Body of pancreas (tissue), 4 donors: ENCODE measurements at regions not wholly inside any gene's neighbourhood (a gene's known extent, or its start where the extent isn't known, plus 50 kb on each side); places are given as distances from the start of the nearest gene placed in this dataset.
A peak's percentile ranks its signal among the peaks of the same experiment; 100 is the strongest.

ENCODE experiments used
- ATAC-seq: fragments of 150-250 bp; one replicate; pipeline ENCODE4 v1.9.1; 2016
- DNase-seq, 4 donors: peaks; one replicate each; pipeline ENCODE4 v3.0.0-alpha.2; 2019
- H3K27ac ChIP-seq, 4 donors: fragments of 200-600 bp; sonication (generic); 1 replicate in 3 of 4; 2 replicates in 1 of 4; pipeline versions ENCODE4 v1.5.1 to v1.6.1; 2016 to 2019; ENCODE audit warnings: mild to moderate bottlenecking in 1 of 4, mixed read lengths in 1 of 4, moderate library complexity in 1 of 4
- H3K27me3 ChIP-seq, 2 donors: fragments of 200-600 bp; sonication (generic); one replicate each; pipeline ENCODE4 v1.6.0; 2016; ENCODE audit warnings: mild to moderate bottlenecking in 1 of 2
- H3K36me3 ChIP-seq, 2 donors: fragments of 200-600 bp; sonication (generic); replicated peaks in 1 of 2; 2 replicates each; pipeline ENCODE4 v1.5.1; 2016; ENCODE audit warnings: low read depth in 2 of 2; ENCODE audit not compliant: insufficient read depth in 1 of 2
- H3K4me1 ChIP-seq: fragments of 200-600 bp; sonication (generic); one replicate; pipeline ENCODE4 v1.6.0; 2016
- H3K4me3 ChIP-seq, 2 donors: fragments of 200-600 bp; sonication (generic); 1 replicate in 1 of 2; 2 replicates in 1 of 2; pipeline ENCODE4 v1.5.1; 2016 to 2019
- H3K9me3 ChIP-seq, 3 donors: fragments of 200-600 bp; sonication (generic); 1 replicate in 2 of 3; 2 replicates in 1 of 3; pipeline ENCODE4 v1.5.1; 2016
- CTCF ChIP-seq, 7 experiments: fragments of 450-650 bp in 4 of 7; fragments of 200-600 bp in 3 of 7; sonication (generic) in 3 of 7; IDR thresholded peaks; one replicate each; pipeline ENCODE4 v1.5.1; 2016 to 2019; ENCODE audit warnings: antibody characterized with exemption in 7 of 7
- POLR2A ChIP-seq, 3 donors: fragments of 450-650 bp; IDR thresholded peaks; one replicate each; pipeline ENCODE4 v1.6.1; 2016; ENCODE audit warnings: antibody characterized with exemption in 3 of 3, mild to moderate bottlenecking in 2 of 3
- WGBS, 2 donors: methylation state at CpG; one replicate each; pipeline ENCODE4 v1.1.5; 2017; 5-methylcytosine and 5-hydroxymethylcytosine counted together
- intact Hi-C: fragments of 100-400 bp; cut with DNase I; formaldehyde crosslinking; loops from one replicate; pipeline ENCODE4 v1.15.1; 2023

- Histone ChIP-seq H3K27ac (no peak overlapping the region), H3K36me3 (no peaks in the 10 kb centered on the region), H3K4me1 (no peaks in the 10 kb centered on the region), H3K9me3 (no peaks in the 10 kb centered on the region), H3K4me3 (no peak overlapping the region), H3K27me3 (no peaks in the 10 kb centered on the region)
- TF ChIP-seq POLR2A (IDR thresholded peaks at IDR 0.05) (no peak), CTCF (IDR thresholded peaks at IDR 0.05) (no peak)
- ATAC-seq (no peak), DNase-seq (no peak)
- intact Hi-C loops = no loop called here
Observed at GRCh38 chr4:129707949-129708348, 612.0 kb downstream of the C4orf33 start.

- Histone ChIP-seq H3K9me3 (no peaks in the 10 kb centered on the region), H3K4me3 (no peak overlapping the region), H3K36me3 (no peaks in the 10 kb centered on the region), H3K27ac (no peak overlapping the region), H3K4me1 (no peaks in the 10 kb centered on the region), H3K27me3 (no peaks in the 10 kb centered on the region)
- TF ChIP-seq POLR2A (IDR thresholded peaks at IDR 0.05) = no peak
- TF ChIP-seq CTCF (IDR thresholded peaks at IDR 0.05) = no peak
- 78 to 83% methylated on average over 4 of the region's 4 CpGs for WGBS, 2 donors
- DNase-seq (no peak), ATAC-seq (no peak)
- intact Hi-C loops = no loop called here
Observed at GRCh38 chr4:129708784-129709183, 612.8 kb downstream of the C4orf33 start.

- intact Hi-C loops = no loop called here
- Histone ChIP-seq H3K4me3 (no peak overlapping the region), H3K27ac (no peak overlapping the region), H3K4me1 (no peaks in the 10 kb centered on the region), H3K27me3 (no peaks in the 10 kb centered on the region), H3K9me3 (no peaks in the 10 kb centered on the region), H3K36me3 (no peaks in the 10 kb centered on the region)
- 62 to 67% methylated on average over 1 of the region's 1 CpG for WGBS, 2 donors
- DNase-seq = no peak
- no peak for TF ChIP-seq CTCF (IDR thresholded peaks at IDR 0.05)
- no peak for ATAC-seq
Observed at GRCh38 chr4:129738175-129738574, 642.2 kb downstream of the C4orf33 start.

GRCh38 chr4:129747756-129748155 lies 651.8 kb downstream of the C4orf33 start:
- Histone ChIP-seq H3K27me3 (no peaks in the 10 kb centered on the region), H3K4me3 (no peak overlapping the region), H3K27ac (no peak overlapping the region), H3K4me1 (no peaks in the 10 kb centered on the region), H3K9me3 (no peaks in the 10 kb centered on the region), H3K36me3 (no peaks in the 10 kb centered on the region)
- peak in 2 of 4 donors; percentile 14 to 25 for DNase-seq
- TF ChIP-seq POLR2A (IDR thresholded peaks at IDR 0.05) (no peak), CTCF (IDR thresholded peaks at IDR 0.05) (no peak)
- ATAC-seq = no peak
- 9 to 29% methylated on average over 2 of the region's 2 CpGs for WGBS, 2 donors
- intact Hi-C loops = no loop called here

GRCh38 chr4:129748991-129749390 lies 653.0 kb downstream of the C4orf33 start:
- H3K27ac ChIP-seq = no peak overlapping the region
- no peaks in the 10 kb centered on the region for H3K4me1 ChIP-seq
- no peak for TF ChIP-seq CTCF (IDR thresholded peaks at IDR 0.05)
- TF ChIP-seq POLR2A (IDR thresholded peaks at IDR 0.05) = no peak
- H3K4me3 ChIP-seq = no peak overlapping the region
- H3K9me3 ChIP-seq = no peaks in the 10 kb centered on the region
- WGBS, 2 donors = 41 to 52% methylated on average over 1 of the region's 1 CpG
- no peak for DNase-seq
- intact Hi-C loops = no loop called here
- no peaks in the 10 kb centered on the region for H3K27me3 ChIP-seq
- H3K36me3 ChIP-seq = no peaks in the 10 kb centered on the region
- ATAC-seq = no peak
